HFFc6 (cell line): ENCODE measurements at regions not wholly inside any gene's neighbourhood (a gene's known extent, or its start where the extent isn't known, plus 50 kb on each side); places are given as distances from the start of the nearest gene placed in this dataset.
"Not testable (repeated sequence)": the region's sequence is repeated elsewhere in the genome, so short reads cannot be mapped to it uniquely, and the experiment has no call there.

Experiments
- DNase-seq: peaks from one replicate; pipeline ENCODE4 v3.0.0-alpha.2; 2018
- H3K27ac Mint-ChIP-seq: 2 replicates; pipeline ENCODE4 v1.8.0; 2020; ENCODE audit warnings: mild to moderate bottlenecking, mixed read lengths
- H3K27me3 Mint-ChIP-seq: 2 replicates; pipeline ENCODE4 v1.8.0; 2021; ENCODE audit warnings: mild to moderate bottlenecking, moderate library complexity, mixed read lengths; ENCODE audit not compliant: insufficient read depth
- H3K36me3 Mint-ChIP-seq: 2 replicates; pipeline ENCODE4 v1.8.0; 2021; ENCODE audit warnings: low read depth, mixed read lengths
- H3K4me1 Mint-ChIP-seq: 2 replicates; pipeline ENCODE4 v1.8.0; 2020; ENCODE audit warnings: low read depth, mixed read lengths
- H3K4me3 Mint-ChIP-seq: 2 replicates; pipeline ENCODE4 v1.8.0; 2020; ENCODE audit warnings: mild to moderate bottlenecking, moderate library complexity, mixed read lengths
- H3K9me3 Mint-ChIP-seq: 2 replicates; pipeline ENCODE4 v1.8.0; 2020; ENCODE audit warnings: mild to moderate bottlenecking, mixed read lengths
- TF ChIP-seq, protein P1 (sequence below): fragments of 200-600 bp; sonication (generic); IDR thresholded peaks from 2 replicates; pipeline ENCODE4 v1.5.0; 2021; ENCODE audit warnings: antibody characterized with exemption, mild to moderate bottlenecking

DNA sequence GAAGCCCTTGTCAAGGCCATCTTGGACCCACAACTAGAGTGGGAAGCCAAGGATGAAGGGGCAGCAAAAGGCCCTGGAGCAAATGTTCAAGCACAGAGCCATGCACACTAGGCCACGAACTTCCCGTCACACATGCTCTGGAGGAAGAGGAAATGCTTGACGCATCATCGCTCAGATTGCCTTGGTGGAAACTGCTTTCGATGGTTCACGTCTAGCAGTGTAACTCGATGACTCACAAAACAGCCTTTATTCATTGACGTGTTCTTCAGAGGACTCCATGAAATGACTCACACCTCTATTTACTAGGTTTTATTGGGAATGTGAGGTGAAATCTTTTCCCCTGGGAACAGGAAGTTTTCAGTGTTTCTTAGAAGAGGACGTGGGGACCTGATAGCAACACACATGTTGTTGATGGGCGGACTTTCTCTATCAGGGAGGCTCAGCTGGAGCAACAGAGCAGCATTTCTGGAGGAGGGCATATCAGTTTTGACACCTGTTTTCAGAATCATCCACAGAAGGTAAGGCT, 79.8 kb upstream of the FLT1 start:
- Mint-ChIP-seq H3K4me3 (peak overlapping the region; percentile 81), H3K9me3 (peaks cover 6% of the 10 kb centered on the region), H3K27me3 (peaks cover 3% of the 10 kb centered on the region; the same call in 1 of the 2 replicates), H3K4me1 (peaks cover 48% of the 10 kb centered on the region), H3K27ac (peak overlapping the region; percentile 99), H3K36me3 (peaks cover 15% of the 10 kb centered on the region)
- DNase-seq: peak; percentile 97
- TF ChIP-seq, protein P1, sequence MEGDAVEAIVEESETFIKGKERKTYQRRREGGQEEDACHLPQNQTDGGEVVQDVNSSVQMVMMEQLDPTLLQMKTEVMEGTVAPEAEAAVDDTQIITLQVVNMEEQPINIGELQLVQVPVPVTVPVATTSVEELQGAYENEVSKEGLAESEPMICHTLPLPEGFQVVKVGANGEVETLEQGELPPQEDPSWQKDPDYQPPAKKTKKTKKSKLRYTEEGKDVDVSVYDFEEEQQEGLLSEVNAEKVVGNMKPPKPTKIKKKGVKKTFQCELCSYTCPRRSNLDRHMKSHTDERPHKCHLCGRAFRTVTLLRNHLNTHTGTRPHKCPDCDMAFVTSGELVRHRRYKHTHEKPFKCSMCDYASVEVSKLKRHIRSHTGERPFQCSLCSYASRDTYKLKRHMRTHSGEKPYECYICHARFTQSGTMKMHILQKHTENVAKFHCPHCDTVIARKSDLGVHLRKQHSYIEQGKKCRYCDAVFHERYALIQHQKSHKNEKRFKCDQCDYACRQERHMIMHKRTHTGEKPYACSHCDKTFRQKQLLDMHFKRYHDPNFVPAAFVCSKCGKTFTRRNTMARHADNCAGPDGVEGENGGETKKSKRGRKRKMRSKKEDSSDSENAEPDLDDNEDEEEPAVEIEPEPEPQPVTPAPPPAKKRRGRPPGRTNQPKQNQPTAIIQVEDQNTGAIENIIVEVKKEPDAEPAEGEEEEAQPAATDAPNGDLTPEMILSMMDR: no peak

DNA sequence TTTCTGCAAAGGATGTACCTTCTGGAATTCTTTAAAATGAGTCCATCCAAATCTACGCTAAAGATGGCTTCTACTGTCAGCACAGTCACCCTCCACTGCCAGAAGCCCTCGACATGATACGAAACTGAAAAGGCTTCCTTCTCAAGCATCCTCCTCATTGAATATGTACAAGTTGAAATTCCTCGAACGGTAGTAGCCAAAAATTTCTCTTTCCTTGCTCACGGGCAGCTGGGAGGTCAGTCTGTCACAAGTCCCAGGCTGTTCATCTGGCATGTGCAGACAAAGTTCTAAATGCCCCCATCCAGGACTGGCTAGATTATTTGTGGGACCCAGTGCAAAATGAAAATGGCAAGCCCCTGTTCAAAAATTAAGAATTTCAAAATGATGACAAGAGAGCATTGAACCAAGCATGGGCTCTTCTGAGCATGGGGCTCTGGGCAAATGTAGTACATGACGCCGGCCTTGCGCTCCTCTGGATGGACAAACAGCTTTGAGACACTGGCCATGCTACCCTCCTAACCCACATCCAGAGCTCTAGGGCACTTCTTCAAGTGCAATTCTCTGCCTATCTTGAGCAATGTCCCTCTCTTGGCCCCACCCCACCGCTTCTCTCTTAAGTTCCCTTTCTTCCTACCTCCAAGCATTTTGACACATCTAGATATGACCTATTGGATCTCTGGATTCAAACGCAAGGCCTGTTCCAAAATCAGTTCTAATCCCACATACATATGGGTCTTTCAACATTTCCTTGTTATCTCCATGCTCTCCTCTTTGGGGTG, 78.9 kb upstream of the FLT1 start:
- Mint-ChIP-seq H3K4me3 (no peak overlapping the region), H3K9me3 (peaks cover 6% of the 10 kb centered on the region), H3K36me3 (peaks cover 15% of the 10 kb centered on the region), H3K4me1 (peaks cover 54% of the 10 kb centered on the region), H3K27ac (peak overlapping the region; percentile 99), H3K27me3 (peaks cover 3% of the 10 kb centered on the region; the same call in 1 of the 2 replicates)
- TF ChIP-seq, protein P1: no peak
- DNase-seq: no peak

DNA sequence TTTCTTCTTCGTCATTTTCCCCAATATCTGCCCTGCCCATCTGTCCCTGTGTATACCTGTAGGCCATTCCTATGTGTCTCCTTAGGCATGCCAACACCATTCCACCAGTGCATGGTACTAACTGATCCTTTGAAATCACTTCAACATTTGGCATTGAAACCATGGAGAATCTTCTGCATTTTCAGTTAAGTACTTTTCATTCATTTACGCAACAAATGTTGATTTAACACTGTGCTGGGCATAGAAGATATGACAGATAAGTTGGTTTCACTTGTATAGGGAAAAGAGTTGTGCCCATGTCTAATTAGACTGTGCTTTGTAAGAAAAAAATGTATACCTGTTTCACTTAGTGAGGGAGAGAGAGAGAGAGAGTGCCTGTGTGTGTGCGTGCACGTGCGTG, 77.9 kb upstream of the FLT1 start:
- Mint-ChIP-seq H3K9me3 (peaks cover 6% of the 10 kb centered on the region), H3K36me3 (peaks cover 15% of the 10 kb centered on the region), H3K4me3 (no peak overlapping the region), H3K27ac (no peak overlapping the region), H3K27me3 (peaks cover 3% of the 10 kb centered on the region; the same call in 1 of the 2 replicates), H3K4me1 (peaks cover 63% of the 10 kb centered on the region)
- DNase-seq: no peak
- TF ChIP-seq, protein P1: no peak

DNA sequence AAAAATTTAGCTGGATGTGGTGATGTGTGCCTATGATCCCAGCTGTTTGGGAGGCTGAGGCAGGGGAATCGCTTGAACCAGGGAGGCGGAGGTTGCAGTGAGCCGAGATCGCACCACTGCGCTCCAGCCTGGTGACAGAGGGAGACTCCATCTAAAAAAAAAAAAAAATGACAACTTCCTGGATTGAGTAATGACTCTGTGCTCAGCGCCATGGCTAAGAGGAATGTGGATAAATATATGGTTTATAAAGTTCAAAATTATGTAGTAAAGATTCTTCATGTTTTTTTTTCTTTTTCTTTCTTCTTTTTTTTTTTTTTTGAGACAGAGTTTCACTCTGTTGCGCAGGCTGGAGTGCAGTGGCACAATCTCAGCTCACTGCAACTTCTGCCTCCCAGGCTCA, 75.4 kb upstream of the FLT1 start:
- H3K9me3 Mint-ChIP-seq, H3K27ac Mint-ChIP-seq: not testable (repeated sequence)

DNA sequence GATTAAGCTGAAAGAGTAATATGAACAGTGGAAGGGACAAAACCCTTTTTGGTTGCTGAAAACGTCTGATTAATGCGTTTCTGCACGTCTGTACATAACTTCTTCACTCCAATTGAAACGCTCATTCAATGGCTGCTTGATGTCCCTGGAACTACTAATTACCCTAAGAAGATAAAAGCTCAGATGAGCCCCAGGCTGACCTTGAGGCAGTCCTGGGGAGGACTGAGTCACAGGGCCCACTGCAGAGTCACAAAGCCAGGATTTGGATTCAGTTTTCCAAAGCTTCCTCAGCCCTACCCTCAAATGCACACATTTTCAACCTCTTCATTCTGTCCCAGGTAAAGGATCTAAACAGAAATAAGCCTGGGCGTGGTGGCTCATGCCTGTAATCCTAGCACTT, 75.0 kb upstream of the FLT1 start:
- H3K9me3 Mint-ChIP-seq: peaks cover 6% of the 10 kb centered on the region
- TF ChIP-seq, protein P1: no peak
- no peak overlapping the region for H3K4me3 Mint-ChIP-seq
- no peak overlapping the region for H3K27ac Mint-ChIP-seq
- H3K4me1 Mint-ChIP-seq: peaks cover 58% of the 10 kb centered on the region
- H3K36me3 Mint-ChIP-seq: peaks cover 13% of the 10 kb centered on the region
- no peak for DNase-seq
- no peaks in the 10 kb centered on the region for H3K27me3 Mint-ChIP-seq

More for the DNA sequence above, 75.4 kb upstream of the FLT1 start:
- DNase-seq, H3K27me3 Mint-ChIP-seq, H3K4me3 Mint-ChIP-seq: not testable (repeated sequence)
- Mint-ChIP-seq H3K4me1 (peaks cover 59% of the 10 kb centered on the region), H3K36me3 (peaks cover 15% of the 10 kb centered on the region)

DNA sequence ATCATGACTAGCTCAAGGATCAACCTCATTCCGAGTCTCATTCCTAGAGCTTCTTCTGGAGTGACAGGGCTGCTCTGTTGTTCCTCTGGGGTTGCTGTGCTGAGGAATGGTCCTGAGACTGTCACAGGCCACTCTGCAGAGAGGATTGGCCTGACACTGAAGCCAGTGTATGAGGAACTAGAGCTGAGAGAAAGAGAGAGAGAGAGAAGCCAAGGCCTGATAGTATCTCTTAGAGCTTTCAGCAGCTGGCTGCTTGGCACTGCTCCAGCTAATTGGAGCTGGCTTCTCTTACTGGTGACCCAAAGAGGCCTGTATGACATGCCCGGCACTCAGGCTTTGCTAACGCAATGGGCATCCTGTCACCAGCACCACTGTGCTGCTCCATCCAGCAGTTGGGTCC, 73.4 kb upstream of the FLT1 start:
- TF ChIP-seq, protein P1: no peak
- Mint-ChIP-seq H3K27ac (no peak overlapping the region), H3K27me3 (no peaks in the 10 kb centered on the region), H3K9me3 (no peaks in the 10 kb centered on the region), H3K4me1 (peaks cover 46% of the 10 kb centered on the region), H3K4me3 (no peak overlapping the region), H3K36me3 (no peaks in the 10 kb centered on the region)
- DNase-seq: no peak
